Endothelial cell of umbilical vein (primary cell): ENCODE measurements at regions not wholly inside any gene's neighbourhood (a gene's known extent, or its start where the extent isn't known, plus 50 kb on each side); places are given as distances from the start of the nearest gene placed in this dataset.

Source experiments
- BruUV-seq: library from RNA; stranded (reverse); fragments of 400-500 nt; replicated peaks from 2 replicates; lab custom pipeline; 2021; lab: Mats Ljungman, UMichigan
- CTCF ChIA-PET: fragments of 300-600, 350-600 bp; sonication (Branson Sonifier 250); formaldehyde crosslinking; loops from one replicate; lab custom pipeline; 2021; ENCODE audit warnings: antibody characterized with exemption, inconsistent platforms; lab: Charles Lee
- POLR2A ChIA-PET: fragments of 300-600, 350-600 bp; sonication (Branson Sonifier 250); formaldehyde crosslinking; loops from one replicate; lab custom pipeline; 2021; ENCODE audit warnings: antibody characterized with exemption, inconsistent platforms; lab: Charles Lee
- DNase-seq: peaks from one replicate; pipeline ENCODE4 v3.0.0-alpha.2; 2011; ENCODE audit warnings: low read depth, low spot score
- FAIRE-seq: peaks from 2 replicates; lab custom pipeline; 2011; peaks lifted over from hg19 to GRCh38; lab: Jason Lieb, UNC
- H2AFZ ChIP-seq: 2 replicates; pipeline ENCODE4 v1.6.0; 2012; ENCODE audit warnings: low read depth, low read length, control low read depth, inconsistent platforms
- H3K27ac ChIP-seq: 2 replicates; pipeline ENCODE4 v1.5.1; 2011; ENCODE audit warnings: low read depth, mild to moderate bottlenecking, control low read depth, low read length, moderate library complexity; ENCODE audit not compliant: insufficient read depth
- H3K27me3 ChIP-seq, 2 experiments: 2 replicates each; pipeline versions ENCODE4 v1.6.0 to v1.6.1; 2011; ENCODE audit warnings: low read length in 2 of 2, mixed read lengths in 1 of 2; ENCODE audit not compliant: control insufficient read depth in 2 of 2, insufficient read depth in 2 of 2
- H3K36me3 ChIP-seq, 2 experiments: 2 replicates in 1 of 2; 3 replicates in 1 of 2; pipeline ENCODE4 v1.5.1; 2011; ENCODE audit warnings: low read length in 2 of 2, mild to moderate bottlenecking in 1 of 2, moderate library complexity in 1 of 2; ENCODE audit not compliant: control insufficient read depth in 2 of 2, insufficient read depth in 2 of 2; ENCODE audit errors: extremely low read depth in 1 of 2
- H3K4me1 ChIP-seq: 3 replicates; pipeline ENCODE4 v1.5.1; 2011; ENCODE audit warnings: mild to moderate bottlenecking, low read length; ENCODE audit not compliant: control insufficient read depth, insufficient read depth; ENCODE audit errors: extremely low read depth
- H3K4me2 ChIP-seq: 2 replicates; pipeline ENCODE4 v1.6.1; 2011; ENCODE audit warnings: low read length, control low read depth, mixed read lengths; ENCODE audit not compliant: insufficient read depth
- H3K4me3 ChIP-seq, 3 experiments: fragments of 200-600 bp in 1 of 3; sonication (generic), shearing (Covaris generic) in 1 of 3; replicated peaks in 1 of 3; 2 replicates each; pipeline ENCODE4 v1.5.1; 2011 to 2016; ENCODE audit warnings: control low read depth in 3 of 3, low read length in 3 of 3, mild to moderate bottlenecking in 2 of 3, inconsistent platforms in 1 of 3, low read depth in 1 of 3, moderate library complexity in 1 of 3; ENCODE audit not compliant: insufficient read depth in 1 of 3
- H3K79me2 ChIP-seq: 2 replicates; pipeline ENCODE4 v1.6.0; 2012; ENCODE audit warnings: low read length, inconsistent platforms; ENCODE audit not compliant: control insufficient read depth, insufficient read depth
- H3K9ac ChIP-seq: replicated peaks from 2 replicates; pipeline ENCODE3; 2011; ENCODE audit warnings: low read length, control low read depth; ENCODE audit not compliant: insufficient read depth; ENCODE audit errors: extremely low read depth
- H3K9me1 ChIP-seq: replicated peaks from 3 replicates; pipeline ENCODE4 v1.6.0; 2011; ENCODE audit warnings: mild to moderate bottlenecking, low read length; ENCODE audit not compliant: control insufficient read depth, insufficient read depth; ENCODE audit errors: extremely low read depth
- H3K9me3 ChIP-seq: replicated peaks from 2 replicates; pipeline ENCODE4 v1.5.1; 2012; ENCODE audit warnings: low read length, inconsistent platforms; ENCODE audit not compliant: control insufficient read depth, insufficient read depth
- H4K20me1 ChIP-seq: replicated peaks from 2 replicates; pipeline ENCODE3; 2011; ENCODE audit warnings: mild to moderate bottlenecking, low read length; ENCODE audit not compliant: control insufficient read depth, insufficient read depth; ENCODE audit errors: extremely low read depth
- EZH2 ChIP-seq: IDR thresholded peaks from 2 replicates; pipeline ENCODE4 v1.6.1; 2012; ENCODE audit warnings: borderline replicate concordance, low read depth, mild to moderate bottlenecking, moderate library complexity, low read length, inconsistent platforms; ENCODE audit not compliant: severe bottlenecking
- FOS ChIP-seq: IDR thresholded peaks from 2 replicates; pipeline ENCODE4 v1.6.1; 2011; ENCODE audit warnings: mild to moderate bottlenecking, low read length, moderate library complexity, borderline replicate concordance; ENCODE audit not compliant: insufficient read depth
- GATA2 ChIP-seq: IDR thresholded peaks from 2 replicates; pipeline ENCODE4 v1.7.0; 2011; ENCODE audit warnings: low read depth, mild to moderate bottlenecking, moderate library complexity, mixed read lengths, low read length; ENCODE audit not compliant: insufficient read length, insufficient read depth
- JUN ChIP-seq: IDR thresholded peaks from 2 replicates; pipeline ENCODE4 v1.6.1; 2011; ENCODE audit warnings: borderline replicate concordance, low read depth; ENCODE audit not compliant: insufficient read length, insufficient read depth
- MYC ChIP-seq: IDR thresholded peaks from one replicate; pipeline ENCODE4 v1.6.1; 2011; ENCODE audit warnings: mild to moderate bottlenecking, low read depth, low read length
- POLR2A ChIP-seq: IDR thresholded peaks from 2 replicates; pipeline ENCODE4 v1.6.1; 2012; ENCODE audit warnings: low read depth, mild to moderate bottlenecking, control low read depth, low read length
- POLR2AphosphoS5 ChIP-seq: IDR thresholded peaks from 2 replicates; pipeline ENCODE4 v1.6.1; 2012; ENCODE audit warnings: low read depth, mild to moderate bottlenecking, control low read depth, low read length, moderate library complexity; ENCODE audit not compliant: insufficient read depth
- dilution Hi-C: fragments of 300-500 bp; cut with MboI; formaldehyde crosslinking; loops from one replicate; pipeline ENCODE4 v1.15.0; 2019; ENCODE audit warnings: low sequenced_read_pairs; ENCODE audit not compliant: extremely low pct_ligation_motif_present
- intact Hi-C: fragments of 100-400 bp; cut with micrococcal nuclease; formaldehyde crosslinking; loops from one replicate; pipeline ENCODE4 v1.10.0; 2022
- TF ChIP-seq, protein P1 (sequence below): IDR thresholded peaks from 2 replicates; pipeline ENCODE4 v1.6.1; 2011; ENCODE audit not compliant: insufficient read depth, insufficient read length
- TF ChIP-seq, protein P2 (sequence below), 2 donors: IDR thresholded peaks; 1 replicate in 1 of 2; 2 replicates in 1 of 2; pipeline ENCODE4 v1.5.1; 2011; ENCODE audit warnings: low read length in 2 of 2, mild to moderate bottlenecking in 2 of 2, moderate library complexity in 2 of 2, control low read depth in 1 of 2, inconsistent platforms in 1 of 2, low read depth in 1 of 2; ENCODE audit not compliant: insufficient read depth in 1 of 2; ENCODE audit errors: extremely low read depth in 1 of 2

DNA sequence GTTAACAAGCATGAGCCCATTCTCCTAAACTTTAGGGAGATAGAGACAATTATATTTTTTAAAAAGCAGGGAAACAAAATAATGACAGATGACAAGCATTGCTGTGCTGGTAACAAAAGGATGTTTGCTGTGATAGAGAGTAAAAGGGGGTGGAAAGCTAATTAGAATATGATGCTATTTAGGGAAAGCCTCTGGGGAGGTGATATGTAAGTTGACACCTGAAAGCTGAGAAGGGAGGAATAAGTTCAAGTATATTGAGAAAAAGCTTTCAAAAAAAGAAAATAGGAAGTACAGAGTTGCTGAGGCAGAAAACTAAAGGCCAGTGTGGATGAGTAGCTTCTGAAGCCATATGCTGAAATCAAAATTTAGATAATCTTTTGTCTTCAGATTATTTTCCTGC is 565.2 kb upstream of the NRXN1 start:
- Histone ChIP-seq H2AFZ (no peak overlapping the region), H3K27ac (no peak overlapping the region), H3K79me2 (no peaks in the 10 kb centered on the region), H3K4me3 (no peak overlapping the region), H4K20me1 (no peaks in the 10 kb centered on the region), H3K9ac (no peak overlapping the region), H3K9me3 (no peaks in the 10 kb centered on the region), H3K27me3 (no peaks in the 10 kb centered on the region), H3K9me1 (no peaks in the 10 kb centered on the region), H3K36me3 (no peaks in the 10 kb centered on the region), H3K4me1 (no peaks in the 10 kb centered on the region), H3K4me2 (no peak overlapping the region)
- BruUV-seq = no TSS peak
- ChIA-PET POLR2A (no interaction called here), CTCF (interaction anchor here (0.9 to 1.3 kb wide), 2 partner anchors 11 to 76 kb away, joined by 3 read pairs; no protein-coding TSS in a partner anchor)
- intact Hi-C loops (no loop called here), dilution Hi-C loops (no loop called here)
- no peak for FAIRE-seq
- no peak for TF ChIP-seq EZH2
- TF ChIP-seq, protein P1, sequence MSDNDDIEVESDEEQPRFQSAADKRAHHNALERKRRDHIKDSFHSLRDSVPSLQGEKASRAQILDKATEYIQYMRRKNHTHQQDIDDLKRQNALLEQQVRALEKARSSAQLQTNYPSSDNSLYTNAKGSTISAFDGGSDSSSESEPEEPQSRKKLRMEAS = no peak
- TF ChIP-seq JUN = no peak
- TF ChIP-seq POLR2AphosphoS5 = no peak
- no peak for TF ChIP-seq MYC
- no peak for TF ChIP-seq FOS
- TF ChIP-seq POLR2A = no peak
- TF ChIP-seq GATA2 = no peak
- TF ChIP-seq, protein P2, sequence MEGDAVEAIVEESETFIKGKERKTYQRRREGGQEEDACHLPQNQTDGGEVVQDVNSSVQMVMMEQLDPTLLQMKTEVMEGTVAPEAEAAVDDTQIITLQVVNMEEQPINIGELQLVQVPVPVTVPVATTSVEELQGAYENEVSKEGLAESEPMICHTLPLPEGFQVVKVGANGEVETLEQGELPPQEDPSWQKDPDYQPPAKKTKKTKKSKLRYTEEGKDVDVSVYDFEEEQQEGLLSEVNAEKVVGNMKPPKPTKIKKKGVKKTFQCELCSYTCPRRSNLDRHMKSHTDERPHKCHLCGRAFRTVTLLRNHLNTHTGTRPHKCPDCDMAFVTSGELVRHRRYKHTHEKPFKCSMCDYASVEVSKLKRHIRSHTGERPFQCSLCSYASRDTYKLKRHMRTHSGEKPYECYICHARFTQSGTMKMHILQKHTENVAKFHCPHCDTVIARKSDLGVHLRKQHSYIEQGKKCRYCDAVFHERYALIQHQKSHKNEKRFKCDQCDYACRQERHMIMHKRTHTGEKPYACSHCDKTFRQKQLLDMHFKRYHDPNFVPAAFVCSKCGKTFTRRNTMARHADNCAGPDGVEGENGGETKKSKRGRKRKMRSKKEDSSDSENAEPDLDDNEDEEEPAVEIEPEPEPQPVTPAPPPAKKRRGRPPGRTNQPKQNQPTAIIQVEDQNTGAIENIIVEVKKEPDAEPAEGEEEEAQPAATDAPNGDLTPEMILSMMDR (IDR thresholded peaks at IDR 0.05; ENCODE audit: extremely low read depth in 1 of 2, insufficient read depth in 1 of 2, low read depth in 1 of 2, low read length in 2 of 2) = no peak
- DNase-seq = no peak
